Kidney capillary endothelial cell (primary cell): ENCODE measurements at regions not wholly inside any gene's neighbourhood (a gene's known extent, or its start where the extent isn't known, plus 50 kb on each side); places are given as distances from the start of the nearest gene placed in this dataset.
"Not testable (repeated sequence)": the region's sequence is repeated elsewhere in the genome, so short reads cannot be mapped to it uniquely, and the experiment has no call there.

Experiments used
- DNase-seq: peaks from one replicate; pipeline ENCODE4 v3.0.0-alpha.2; 2018; ENCODE audit warnings: low spot score

DNA sequence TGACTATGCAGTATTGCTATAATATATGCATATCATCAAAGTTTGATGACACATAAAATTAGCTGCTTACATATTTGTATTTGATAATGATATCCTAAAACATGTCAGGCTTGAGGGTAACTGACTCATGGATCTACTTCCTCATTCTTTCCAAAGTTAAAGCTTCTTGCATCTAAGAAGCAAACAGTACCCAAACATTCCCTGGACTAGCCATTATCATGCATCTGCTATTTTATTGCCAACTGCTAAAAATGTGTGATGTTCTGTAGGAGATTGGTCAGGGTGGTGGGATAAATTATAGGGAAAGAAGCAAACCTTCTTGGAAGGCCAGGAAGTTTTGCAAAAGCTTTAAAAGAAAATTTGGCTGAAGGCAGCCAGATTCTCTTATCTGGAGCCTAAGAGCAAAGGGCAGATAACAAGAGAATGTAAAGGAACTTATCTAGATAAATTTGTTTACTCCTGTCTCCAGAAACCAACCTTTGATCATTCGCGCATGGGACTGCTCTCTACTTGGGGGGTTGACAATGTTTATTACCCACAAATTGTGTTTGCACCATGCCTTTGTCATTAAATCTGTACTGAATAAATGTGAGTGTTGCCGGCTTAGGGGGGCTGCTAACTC lies 604.1 kb upstream of the TLE4 start:
- DNase-seq: no peak

DNA sequence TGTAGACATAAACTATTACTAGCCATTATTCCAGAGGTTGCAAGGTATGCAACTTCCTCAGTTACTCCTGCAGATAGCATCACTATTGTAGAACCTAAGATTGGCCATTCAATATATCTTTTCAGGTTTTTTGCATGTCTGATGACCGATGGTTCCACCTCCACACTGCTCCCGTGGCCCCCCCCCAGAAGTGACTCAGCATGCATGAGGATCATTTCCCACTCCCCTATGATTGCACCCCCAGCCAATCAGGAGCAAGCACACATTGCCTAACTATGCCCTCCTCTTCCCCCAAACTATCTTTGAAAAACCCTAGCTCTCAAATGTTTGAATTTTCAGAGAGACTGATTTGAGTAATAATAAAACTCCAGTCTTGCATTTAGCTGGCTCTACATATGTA lies 601.4 kb upstream of the TLE4 start:
- DNase-seq: no peak

DNA sequence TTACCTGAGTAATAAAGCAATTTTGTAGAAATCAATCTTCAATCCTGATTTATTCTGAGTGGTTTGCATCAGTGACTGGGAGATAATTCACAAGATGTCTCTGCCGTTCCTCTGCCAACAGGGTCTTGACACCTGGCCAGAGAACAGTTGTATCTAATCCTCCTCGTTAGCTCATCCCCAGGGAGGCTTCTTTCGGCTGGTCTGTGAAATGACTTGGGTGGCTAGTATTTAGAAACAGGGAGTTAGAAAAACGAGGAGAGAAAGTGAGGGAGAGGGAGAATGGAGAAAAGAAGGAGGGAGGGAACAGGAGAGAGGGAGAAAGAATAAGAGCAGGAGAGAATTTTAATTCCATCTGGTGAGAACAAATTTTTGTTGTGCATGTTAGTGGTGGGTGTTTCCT lies 600.2 kb upstream of the TLE4 start:
- no peak for DNase-seq

DNA sequence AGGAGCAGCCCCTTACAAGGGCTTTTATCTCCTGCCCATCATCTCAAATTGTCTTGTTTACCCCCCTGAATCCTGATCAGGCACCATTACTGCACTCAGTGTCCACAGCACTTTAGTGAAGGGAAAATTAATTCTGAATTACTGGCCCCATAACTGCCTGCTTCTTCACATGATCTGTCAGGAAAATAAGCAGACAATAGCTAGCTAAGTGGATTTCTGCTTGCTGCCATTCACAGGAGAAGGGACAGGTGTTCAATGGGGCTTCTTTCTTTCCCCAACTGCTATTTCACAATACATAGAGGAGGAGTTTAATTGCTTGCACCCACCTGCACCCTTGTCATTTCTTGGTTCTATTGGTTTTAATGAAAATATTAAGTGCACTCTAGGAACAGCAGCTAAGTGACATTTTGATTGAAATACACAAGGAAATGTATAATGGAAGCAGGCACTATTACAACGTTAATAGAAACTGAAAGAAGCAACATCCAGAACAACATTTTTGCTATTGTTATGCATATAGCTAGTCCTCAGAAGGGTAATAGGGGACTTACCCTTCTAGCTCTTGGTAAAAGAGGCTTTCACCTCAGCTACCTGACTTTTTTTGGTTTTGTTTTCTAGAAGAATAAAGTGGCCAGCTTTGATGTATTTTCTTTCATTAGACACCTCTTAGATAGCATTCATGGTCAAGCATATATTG lies 599.3 kb upstream of the TLE4 start:
- DNase-seq: no peak

DNA sequence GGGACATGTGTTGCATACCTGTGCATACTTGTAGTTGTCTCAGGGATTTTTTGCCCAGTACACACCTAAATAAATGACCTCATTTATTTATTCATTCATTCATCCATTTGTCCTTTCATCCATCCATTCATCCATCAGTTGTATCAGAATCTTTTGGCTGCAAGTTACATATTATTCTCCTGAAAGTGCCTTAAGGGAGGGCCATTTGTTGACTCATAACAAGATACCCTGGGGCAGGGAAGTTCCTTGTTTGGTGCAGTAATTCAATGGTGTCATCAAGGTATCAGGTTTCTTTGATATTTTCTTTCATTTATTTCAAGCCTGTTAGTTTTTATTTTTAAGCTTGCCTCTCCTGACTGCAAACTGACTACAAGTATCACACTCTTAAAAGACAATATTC lies 597.9 kb upstream of the TLE4 start:
- no peak for DNase-seq

DNA sequence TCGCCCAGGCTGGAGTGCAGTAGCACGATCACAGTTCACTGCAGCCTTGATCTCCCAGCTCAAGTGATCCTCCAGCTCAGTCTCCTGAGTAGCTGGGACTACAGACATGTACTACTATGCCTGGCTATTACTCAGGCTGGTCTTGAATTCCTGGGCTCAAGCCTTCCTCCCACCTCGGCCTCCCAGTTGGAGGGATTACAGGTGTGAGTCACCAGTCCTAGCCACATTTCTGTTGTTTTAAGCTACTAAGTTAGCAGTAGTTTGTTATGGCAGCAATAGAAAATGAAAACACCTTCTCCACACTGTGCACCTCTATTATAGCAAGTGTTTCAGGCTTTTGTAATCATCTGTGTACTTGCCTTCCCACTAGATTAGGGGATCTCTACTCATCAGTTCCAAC lies 588.9 kb upstream of the TLE4 start:
- DNase-seq: no peak

DNA sequence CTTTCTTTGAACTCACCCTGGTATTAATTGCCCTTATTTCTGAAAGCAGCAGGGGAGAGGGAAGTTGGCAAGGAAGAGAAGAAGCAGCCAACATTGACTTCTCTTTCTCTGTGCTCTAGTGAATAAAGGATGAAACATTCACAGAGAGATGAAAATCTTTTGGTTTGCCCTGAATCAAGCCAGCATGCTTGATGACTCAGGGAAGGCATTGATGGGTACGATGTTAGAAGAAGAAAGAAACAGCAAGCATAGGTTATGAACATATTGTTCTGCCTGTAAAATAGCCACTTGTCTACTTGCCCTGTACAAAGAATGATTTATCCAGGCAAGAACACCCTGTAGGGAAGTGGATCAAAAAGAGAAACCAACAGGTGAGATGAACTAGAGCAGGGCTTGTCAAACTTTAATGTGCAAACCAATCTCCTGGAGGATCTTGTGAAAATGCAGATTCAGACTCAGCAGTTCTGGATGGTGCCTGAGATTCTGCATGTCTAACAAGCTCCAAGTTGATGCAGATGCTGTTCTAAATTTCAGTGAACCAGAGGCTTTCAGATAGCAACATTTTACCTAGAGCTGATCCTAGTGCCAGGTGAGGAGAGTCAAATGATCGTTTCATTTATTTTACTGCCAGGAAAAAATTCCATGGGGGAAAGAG lies 586.6 kb upstream of the TLE4 start:
- no peak for DNase-seq

DNA sequence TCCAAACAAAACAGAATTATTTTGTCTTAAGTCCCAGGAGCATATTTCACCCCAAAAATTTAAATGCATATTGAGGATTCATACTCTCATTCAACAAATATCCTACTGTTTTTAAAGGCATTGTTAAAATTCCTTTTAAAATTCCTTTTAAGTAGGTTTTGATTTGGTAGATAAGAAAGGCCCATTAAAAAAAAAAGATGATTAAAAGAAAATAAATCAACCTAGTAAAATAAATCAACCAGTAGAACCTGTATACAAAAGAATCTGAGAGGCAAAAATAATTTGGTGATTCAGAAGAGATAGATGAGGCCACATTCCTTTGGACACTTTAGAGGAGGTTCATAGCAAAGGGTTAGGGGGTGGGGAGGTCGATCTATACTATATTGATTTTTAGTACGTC lies 585.3 kb upstream of the TLE4 start:
- no peak for DNase-seq

DNA sequence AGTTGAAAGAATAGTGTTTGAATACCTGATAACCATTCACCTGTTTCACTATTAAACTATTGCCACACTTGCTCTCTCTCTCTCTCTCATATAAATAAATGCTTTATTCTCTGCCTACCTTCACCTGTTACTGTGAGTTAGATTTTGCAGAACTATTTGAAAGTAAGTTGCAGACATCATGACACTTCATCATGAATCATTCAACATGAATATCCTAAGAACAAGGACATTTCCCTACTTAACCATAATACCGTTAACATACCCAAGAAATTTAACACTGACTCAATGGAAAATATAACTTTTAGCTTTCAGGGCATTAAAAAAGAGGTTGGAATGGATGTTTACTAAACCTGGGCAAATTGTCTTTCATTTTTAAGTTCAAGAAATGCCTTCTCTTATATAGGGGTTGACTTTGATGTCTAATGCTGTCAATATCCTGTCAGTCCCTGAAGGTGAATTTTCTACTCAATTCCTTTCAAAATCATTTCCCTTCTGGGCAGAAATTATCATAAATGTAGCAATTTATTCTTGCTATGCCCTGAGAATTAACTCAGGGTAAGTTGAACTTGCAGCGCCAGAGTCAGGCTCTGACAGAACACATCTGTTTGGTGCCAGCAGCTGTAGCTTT lies 582.6 kb upstream of the TLE4 start:
- peak; percentile 2 for DNase-seq

DNA sequence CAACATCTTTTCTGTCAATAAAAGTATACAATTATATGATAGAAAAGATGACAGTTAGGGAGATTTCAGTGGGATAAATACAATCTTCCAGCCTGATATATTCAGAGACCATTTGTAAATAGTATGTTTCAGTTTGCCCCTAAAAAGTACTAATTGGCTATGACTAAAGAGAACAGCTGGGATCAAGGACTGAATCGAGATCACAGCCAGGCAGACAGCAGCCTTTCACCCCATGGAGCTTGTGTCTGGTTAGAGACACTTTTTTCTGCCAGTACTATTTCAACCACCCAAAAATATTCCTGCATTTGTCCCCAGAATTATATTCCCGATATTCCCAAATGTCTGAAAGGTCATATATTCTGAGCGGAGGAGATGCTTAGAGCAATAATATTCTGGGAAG lies 577.3 kb upstream of the TLE4 start:
- DNase-seq: no peak

DNA sequence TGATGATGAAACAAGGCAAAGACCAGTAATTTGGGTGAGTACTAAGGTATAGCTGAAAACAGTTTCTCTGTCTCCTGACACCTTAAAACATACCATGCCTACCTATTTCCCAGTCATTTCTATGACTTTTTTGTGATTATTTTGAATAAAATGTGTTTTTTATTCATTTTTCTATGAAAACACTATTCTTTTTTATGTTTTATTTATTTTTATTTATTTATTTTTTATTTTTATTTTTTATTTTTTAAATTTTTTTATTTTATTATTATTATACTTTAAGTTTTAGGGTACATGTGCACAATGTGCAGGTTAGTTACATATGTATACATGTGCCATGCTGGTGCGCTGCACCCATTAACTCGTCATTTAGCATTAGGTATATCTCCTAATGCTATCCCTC lies 576.8 kb upstream of the TLE4 start:
- DNase-seq: not testable (repeated sequence)

DNA sequence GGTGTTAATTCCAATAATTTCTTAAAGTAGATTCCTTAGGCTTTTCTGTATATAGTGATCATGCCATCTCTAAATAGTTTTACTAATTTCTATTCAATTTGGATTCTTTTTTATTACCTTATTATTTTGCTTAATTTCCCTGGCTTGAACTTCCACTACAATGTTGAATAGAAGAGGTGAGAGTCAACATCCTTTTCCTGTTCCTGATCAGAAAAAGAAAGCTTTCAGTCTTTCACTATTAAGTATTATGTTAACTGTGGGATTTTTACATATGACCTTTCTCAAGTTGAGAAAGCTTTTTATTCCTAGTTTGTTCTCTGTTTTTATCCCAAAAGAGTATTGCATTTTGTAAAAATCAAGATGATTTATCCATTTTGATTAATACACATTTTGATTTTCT lies 574.5 kb upstream of the TLE4 start:
- peak; percentile 36 for DNase-seq

DNA sequence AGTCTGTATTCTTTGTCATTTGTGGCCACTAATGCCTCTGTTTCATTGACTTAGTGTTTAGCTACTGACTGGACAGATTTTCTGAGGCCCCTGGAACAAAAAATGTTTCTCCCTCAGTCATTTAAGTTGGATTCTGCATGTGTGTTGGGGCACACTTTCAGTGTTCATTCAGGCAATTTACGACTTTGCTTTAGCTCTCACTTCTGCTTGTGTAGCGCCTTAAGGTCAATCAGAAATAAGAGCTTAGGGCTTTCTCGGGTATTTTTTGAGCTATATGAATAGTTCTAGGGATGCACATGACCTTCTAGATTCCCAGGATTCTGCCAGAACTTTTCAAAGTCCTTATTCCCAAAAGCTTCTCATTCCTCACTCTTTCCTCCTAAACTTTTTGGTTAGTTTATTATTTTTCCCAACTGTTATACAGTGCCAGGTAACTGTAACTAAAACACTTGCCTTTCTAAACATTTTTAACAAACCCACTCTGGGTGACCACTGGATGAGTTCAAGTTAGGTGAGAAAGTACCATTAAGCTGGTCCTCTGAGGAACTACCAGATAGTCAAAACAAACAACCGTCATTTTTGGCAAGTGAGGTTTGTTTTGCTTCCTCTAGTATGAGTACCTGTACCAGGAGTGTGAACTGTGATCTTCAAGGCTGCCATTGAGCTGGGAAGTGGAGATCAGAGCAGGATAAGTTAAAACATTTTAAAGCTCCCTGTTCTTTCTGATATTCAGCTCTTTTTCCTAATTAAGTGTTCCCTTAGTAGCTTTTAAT lies 571.3 kb upstream of the TLE4 start:
- no peak for DNase-seq

DNA sequence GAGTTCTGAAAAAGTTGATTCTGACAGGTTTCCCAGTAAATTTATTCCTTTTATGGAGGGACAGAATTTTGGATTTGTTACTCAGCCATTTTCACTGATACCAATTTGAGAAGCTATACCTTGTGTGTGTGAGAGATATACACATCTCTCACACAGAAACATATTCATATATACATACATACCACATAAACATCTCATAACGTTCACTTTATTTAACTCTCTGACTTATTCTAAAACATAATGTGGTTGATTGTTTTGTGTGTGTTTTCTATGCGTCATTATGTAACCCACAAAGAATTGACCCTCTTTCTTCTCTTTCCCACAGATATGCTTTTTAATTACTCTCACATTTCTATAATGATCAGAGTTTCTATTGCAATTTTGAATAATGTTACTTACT lies 570.8 kb upstream of the TLE4 start:
- no peak for DNase-seq

DNA sequence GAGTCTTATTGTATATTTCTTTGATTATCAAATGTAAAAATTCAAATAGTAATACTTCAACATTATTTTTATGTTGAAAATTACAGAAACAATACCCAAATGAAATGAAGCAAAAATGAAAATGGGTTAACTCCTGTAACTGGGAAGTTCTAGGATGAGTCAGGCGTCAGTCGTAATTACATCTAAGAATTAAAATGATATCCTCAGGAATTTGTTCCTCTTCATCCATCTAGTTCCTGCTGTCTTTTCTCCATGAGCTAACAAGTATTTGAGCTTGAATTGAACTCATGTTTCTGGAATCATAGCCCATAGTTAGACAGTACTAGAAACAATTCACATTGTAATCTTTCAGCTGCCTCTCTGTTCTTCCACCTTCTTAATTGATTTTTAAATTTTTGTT lies 568.3 kb upstream of the TLE4 start:
- DNase-seq: no peak

DNA sequence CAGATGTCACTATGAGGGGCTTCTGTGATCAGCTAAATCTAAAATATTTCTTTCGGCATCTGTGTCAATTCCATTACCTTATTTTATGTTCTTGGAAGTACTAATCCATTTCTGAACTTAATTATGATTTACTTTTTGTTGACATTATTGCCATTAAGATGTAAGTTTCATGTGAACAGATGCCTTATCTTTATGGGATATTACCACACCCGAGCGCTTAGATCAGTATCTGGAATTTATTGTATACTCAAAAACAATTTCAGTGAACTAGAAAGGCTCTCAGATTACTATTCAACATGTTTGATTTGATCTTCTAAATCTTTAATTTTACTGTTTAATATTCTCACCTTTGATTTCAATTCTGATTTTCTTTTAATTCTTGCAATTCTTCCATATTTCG lies 567.7 kb upstream of the TLE4 start:
- no peak for DNase-seq

DNA sequence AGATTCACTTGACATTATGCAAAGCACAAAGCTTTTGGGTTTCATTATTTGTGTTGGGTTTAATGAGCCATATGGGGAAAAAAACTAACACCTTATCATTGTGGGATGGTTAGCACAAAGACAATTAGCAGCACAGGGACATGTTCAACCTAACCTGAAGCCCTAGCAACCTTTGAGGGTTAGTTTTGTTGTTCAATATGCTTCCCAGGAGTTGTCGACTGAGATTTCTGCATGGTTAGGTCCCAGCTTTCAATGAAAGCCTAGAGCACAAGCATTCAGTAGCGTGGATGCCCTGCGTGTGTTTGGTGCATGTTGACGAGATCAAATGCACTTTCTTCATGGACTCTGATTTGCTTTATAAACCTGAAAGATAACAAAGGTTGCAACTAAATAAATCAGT lies 565.2 kb upstream of the TLE4 start:
- DNase-seq: no peak

DNA sequence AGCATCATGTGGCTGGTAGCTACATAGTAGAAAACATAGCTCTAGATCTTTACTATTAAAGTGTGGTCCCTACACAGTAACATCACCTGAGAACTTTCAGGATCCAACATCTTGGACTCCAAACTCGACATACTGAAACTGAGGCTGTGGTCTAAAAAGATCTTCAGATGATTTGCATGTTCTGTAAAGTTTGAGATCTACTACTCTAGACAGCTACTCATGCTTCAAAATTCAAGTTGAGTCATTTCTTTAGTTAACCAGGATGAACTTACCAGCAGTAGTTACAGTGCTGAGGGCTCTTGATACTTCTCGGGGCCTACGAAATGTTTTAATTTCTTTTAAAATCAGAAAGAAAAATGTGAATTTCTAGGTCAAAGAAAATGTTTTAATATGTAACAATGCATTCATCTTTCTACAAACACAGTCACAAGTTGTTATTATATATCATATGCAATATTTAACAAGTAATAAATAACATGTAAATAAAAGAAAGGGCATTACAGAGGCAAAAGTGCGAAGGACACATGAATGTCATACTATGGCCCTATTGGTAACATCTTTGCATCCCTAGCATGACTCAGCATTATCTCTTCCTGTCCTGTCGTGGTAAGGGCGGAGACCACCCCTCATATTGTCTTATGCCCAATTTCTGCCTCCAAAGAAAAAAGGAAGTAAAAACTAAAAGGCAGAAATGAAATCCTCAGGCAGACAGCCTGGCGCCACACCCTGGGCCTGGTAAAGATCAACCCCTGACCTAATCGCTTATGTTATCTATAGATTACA lies 563.9 kb upstream of the TLE4 start:
- DNase-seq: no peak

DNA sequence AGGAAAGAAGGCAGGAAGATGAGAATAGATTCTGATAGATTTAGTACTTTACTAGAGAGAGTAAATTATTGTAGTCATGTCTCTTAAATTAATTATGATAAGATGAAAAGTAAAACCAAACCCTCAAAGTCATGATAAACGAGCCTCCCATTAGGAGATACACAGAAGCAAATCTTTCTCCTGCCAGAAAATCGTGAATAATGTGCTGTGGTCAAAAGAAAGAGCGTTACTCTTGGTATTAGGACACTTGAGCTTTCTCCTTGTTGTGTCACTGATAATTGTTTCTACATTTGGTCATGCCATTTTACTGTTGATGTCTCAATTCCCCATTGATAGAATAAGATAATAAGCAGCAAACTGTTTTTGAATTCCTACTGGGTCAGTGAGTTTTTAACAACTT lies 562.8 kb upstream of the TLE4 start:
- DNase-seq: no peak

DNA sequence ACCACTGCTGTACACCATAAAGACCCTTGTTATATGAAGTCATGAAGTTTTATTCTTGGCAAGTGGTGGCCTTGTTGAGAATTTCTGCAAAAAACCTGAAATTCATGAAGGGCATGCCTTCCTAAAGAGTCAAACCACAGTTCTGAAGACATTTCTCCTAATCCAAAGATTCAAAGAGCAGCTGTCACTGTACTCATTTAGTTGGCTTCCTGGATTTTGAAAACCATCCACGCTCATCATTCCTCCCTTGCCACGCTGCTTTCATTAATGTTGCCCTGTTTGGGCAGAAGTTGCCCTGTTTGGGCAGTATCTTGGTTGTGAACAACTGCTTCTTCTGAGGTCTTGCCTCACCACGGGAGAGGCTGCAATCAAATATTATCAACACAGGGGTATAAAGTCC lies 560.3 kb upstream of the TLE4 start:
- DNase-seq: no peak

DNA sequence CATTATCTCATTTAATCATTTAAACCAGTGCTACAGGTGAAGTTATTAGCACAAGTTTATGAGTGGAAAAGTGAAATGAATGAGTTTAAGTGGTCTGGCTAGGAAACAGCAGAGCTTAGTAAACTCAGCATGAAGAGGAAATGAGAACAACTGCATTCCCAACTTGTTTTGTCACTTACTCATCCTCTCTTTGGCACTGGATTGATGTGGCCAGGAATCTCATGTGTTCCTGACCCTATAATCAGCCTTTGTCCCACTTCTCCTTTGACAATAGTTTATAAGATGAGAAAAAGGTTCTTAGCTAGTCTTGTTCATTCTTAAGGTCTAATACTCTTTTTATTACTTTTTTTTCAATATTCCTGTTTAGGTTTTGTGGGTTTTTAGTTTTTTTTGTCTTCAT lies 559.2 kb upstream of the TLE4 start:
- peak; percentile 63 for DNase-seq
